GM12891 (cell line): ENCODE measurements at regions not wholly inside any gene's neighbourhood (a gene's known extent, or its start where the extent isn't known, plus 50 kb on each side); places are given as distances from the start of the nearest gene placed in this dataset.

Source experiments
- POLR2A ChIP-seq: IDR thresholded peaks from 2 replicates; pipeline ENCODE4 v1.6.1; 2011; ENCODE audit warnings: low read depth, low read length, control low read depth
- POLR2AphosphoS5 ChIP-seq: IDR thresholded peaks from 2 replicates; pipeline ENCODE4 v1.6.1; 2011; ENCODE audit warnings: low read depth, low read length, control low read depth
- POU2F2 ChIP-seq: IDR thresholded peaks from 2 replicates; pipeline ENCODE4 v1.6.1; 2011; ENCODE audit warnings: low read depth, mild to moderate bottlenecking, control low read depth, low read length, moderate library complexity
- TAF1 ChIP-seq: IDR thresholded peaks from 2 replicates; pipeline ENCODE4 v1.6.1; 2011; ENCODE audit warnings: low read depth, low read length, control low read depth

DNA sequence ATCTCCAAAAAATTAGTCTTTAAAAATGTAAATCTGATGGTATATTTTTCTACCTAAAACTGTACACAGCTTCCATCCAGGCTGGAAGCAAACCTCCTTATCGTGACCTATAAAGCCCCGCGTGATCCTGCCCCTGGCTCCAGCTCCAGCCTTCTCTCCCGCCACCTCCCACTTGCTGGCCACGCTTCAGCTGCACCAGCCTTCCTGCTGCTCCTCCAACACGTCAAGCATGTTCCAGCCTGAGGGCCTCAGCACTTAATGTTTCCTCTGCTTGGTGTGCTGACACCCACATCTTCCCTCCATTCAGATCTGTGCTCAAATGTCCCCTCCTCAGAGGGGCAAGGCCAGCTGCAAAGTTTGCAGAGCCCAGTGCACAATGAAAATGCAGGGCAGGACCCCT, 123.5 kb upstream of the MAGI3 start:
- TF ChIP-seq POLR2AphosphoS5 (no peak), TAF1 (no peak), POU2F2 (no peak), POLR2A (no peak)
